LoVo (cell line): ENCODE measurements at regions not wholly inside any gene's neighbourhood (a gene's known extent, or its start where the extent isn't known, plus 50 kb on each side); places are given as distances from the start of the nearest gene placed in this dataset.

Source experiments
- DNase-seq: peaks from one replicate; pipeline ENCODE4 v3.0.0-alpha.2; 2016; ENCODE audit warnings: low spot score

- DNase-seq, result no peak
These were observed 487.3 kb upstream of the DCC start for GRCh38 chr18:51852681-51853080.

- no peak for DNase-seq
These were observed 482.0 kb upstream of the DCC start for GRCh38 chr18:51857989-51858388.

GRCh38 chr18:51861046-51861445, 479.0 kb upstream of the DCC start:
- DNase-seq, result no peak

GRCh38 chr18:51862051-51862715, 477.8 kb upstream of the DCC start:
- DNase-seq, result no peak

- no peak for DNase-seq
These were observed 475.6 kb upstream of the DCC start for GRCh38 chr18:51864219-51864965.

- no peak for DNase-seq
These were observed 474.5 kb upstream of the DCC start for GRCh38 chr18:51865538-51865937.

- peak; percentile 19 for DNase-seq
These were observed 472.2 kb upstream of the DCC start for GRCh38 chr18:51867767-51868166.

- DNase-seq, result no peak
These were observed 461.3 kb upstream of the DCC start for GRCh38 chr18:51878724-51879123.

GRCh38 chr18:51879329-51879728, 460.7 kb upstream of the DCC start:
- DNase-seq, result no peak

- no peak for DNase-seq
These were observed 458.6 kb upstream of the DCC start for GRCh38 chr18:51881394-51881793.

- DNase-seq, result no peak
These were observed 456.0 kb upstream of the DCC start for GRCh38 chr18:51884039-51884438.

- DNase-seq, result peak; percentile 84
These were observed 449.2 kb upstream of the DCC start for GRCh38 chr18:51890762-51891161.

- no peak for DNase-seq
These were observed 448.1 kb upstream of the DCC start for GRCh38 chr18:51891876-51892275.

- peak; percentile 70 for DNase-seq
These were observed 442.1 kb upstream of the DCC start for GRCh38 chr18:51897884-51898283.

- DNase-seq, result no peak
These were observed 432.1 kb upstream of the DCC start for GRCh38 chr18:51907687-51908597.

GRCh38 chr18:51908598-51908944, 431.4 kb upstream of the DCC start:
- DNase-seq, result no peak

GRCh38 chr18:51911584-51911983, 428.4 kb upstream of the DCC start:
- no peak for DNase-seq

GRCh38 chr18:51912381-51912780, 427.6 kb upstream of the DCC start:
- DNase-seq, result no peak

- no peak for DNase-seq
These were observed 424.8 kb upstream of the DCC start for GRCh38 chr18:51915176-51915575.

- DNase-seq, result no peak
These were observed 418.1 kb upstream of the DCC start for GRCh38 chr18:51921862-51922261.

- no peak for DNase-seq
These were observed 406.1 kb upstream of the DCC start for GRCh38 chr18:51933903-51934302.

GRCh38 chr18:51936115-51936514, 403.9 kb upstream of the DCC start:
- DNase-seq, result no peak

- DNase-seq, result no peak
These were observed 398.0 kb upstream of the DCC start for GRCh38 chr18:51941999-51942398.
